ENCODE measurements at regions not wholly inside any gene's neighbourhood (a gene's known extent, or its start where the extent isn't known, plus 50 kb on each side); places are given as distances from the start of the nearest gene placed in this dataset.

GRCh38 chr17:77002103-77003045 lies 134.2 kb downstream of the MGAT5B start (continued):
- TF ChIP-seq ZIC2 (tag by site-specific recombination; IDR thresholded peaks at IDR 0.05) (peak; percentile 78), ZNF549 (tag by site-specific recombination; IDR thresholded peaks at IDR 0.05) (no peak), SP7 (tag by site-specific recombination; IDR thresholded peaks at IDR 0.05) (peak; percentile 37; the same call in 1 of the 2 replicates), PRDM2 (tag by site-specific recombination; IDR thresholded peaks at IDR 0.05; ENCODE audit: borderline replicate concordance) (no peak), OSR2 (tag by site-specific recombination; IDR thresholded peaks at IDR 0.05) (no peak), HOXA7 (CRISPR knock-in tag; IDR thresholded peaks at IDR 0.05; ENCODE audit: borderline replicate concordance) (no peak), GLIS1 (tag by site-specific recombination; IDR thresholded peaks at IDR 0.05) (peak; percentile 98), EGR2 (tag by site-specific recombination; IDR thresholded peaks at IDR 0.05; ENCODE audit: low read depth) (0 out of 2 replicates have a peak, but pooled peaks have one; percentile 25), ZFP69B (tag by site-specific recombination; IDR thresholded peaks at IDR 0.05) (no peak), ZNF175 (tag by site-specific recombination; IDR thresholded peaks at IDR 0.05) (no peak), ZNF449 (tag by site-specific recombination; IDR thresholded peaks at IDR 0.05) (peak; percentile 72; the same call in 1 of the 2 replicates), PRDM1 (tag by site-specific recombination; IDR thresholded peaks at IDR 0.05) (no peak), BCL11A (tag by site-specific recombination; IDR thresholded peaks at IDR 0.05; ENCODE audit: low read depth) (no peak), ZNF837 (tag by site-specific recombination; IDR thresholded peaks at IDR 0.05) (no peak), ZNF280D (tag by site-specific recombination; IDR thresholded peaks at IDR 0.05) (no peak), TCF7L2 (IDR thresholded peaks at IDR 0.05; ENCODE audit: borderline replicate concordance, low read depth, low read length) (0 out of 2 replicates have a peak, but pooled peaks have one; percentile 15), ZNF518A (tag by site-specific recombination; conservative IDR thresholded peaks at IDR 0.05; ENCODE audit: low read depth) (no peak), ZNF555 (tag by site-specific recombination; conservative IDR thresholded peaks at IDR 0.05) (no peak), ZSCAN18 (tag by site-specific recombination; IDR thresholded peaks at IDR 0.05) (no peak), ZNF404 (tag by site-specific recombination; IDR thresholded peaks at IDR 0.05) (no peak), ZNF350 (tag by site-specific recombination; IDR thresholded peaks at IDR 0.05) (no peak)

Data from HEK293 (cell line).